A549 (cell line): ENCODE measurements at regions not wholly inside any gene's neighbourhood (a gene's known extent, or its start where the extent isn't known, plus 50 kb on each side); places are given as distances from the start of the nearest gene placed in this dataset.

Experiments used
- ATAC-seq, 2 experiments: fragments of 200-7000 bp in 1 of 2; fragments of >200 bp in 1 of 2; cut with Nextera tagmentation in 1 of 2; cut with Tn5 transposase in 1 of 2; 3 replicates each; pipeline versions ENCODE4 v1.8.0 to v1.9.1; 2018 to 2020; ENCODE audit warnings: mild to moderate bottlenecking in 1 of 2, moderate library complexity in 1 of 2
- CTCF ChIA-PET: fragments of 300-600 bp; sonication (Branson Sonifier 250); formaldehyde crosslinking; extraction: SDS; loops from one replicate; lab custom pipeline; 2021; ENCODE audit warnings: antibody characterized with exemption, inconsistent platforms; lab: Yijun Ruan, JAX
- POLR2A ChIA-PET: fragments of 350-600 bp; formaldehyde crosslinking; extraction: SDS; loops from one replicate; lab custom pipeline; 2021; ENCODE audit warnings: antibody characterized with exemption, inconsistent platforms; lab: Yijun Ruan, JAX
- DNase-seq, 2 experiments: peaks; one replicate each; pipeline versions ENCODE4 v3.0.0 to v3.0.0-alpha.2; 2011 to 2016; ENCODE audit warnings: low read depth in 1 of 2, low spot score in 1 of 2
- FAIRE-seq: peaks from 2 replicates; lab custom pipeline; 2011; peaks lifted over from hg19 to GRCh38; lab: Jason Lieb, UNC
- H3K27ac ChIP-seq, 2 experiments: fragments of >200 bp; sonication (Bioruptor Twin); formaldehyde crosslinking; 3 replicates each; pipeline ENCODE4 v1.5.1; 2016 to 2017
- H3K4me1 ChIP-seq: fragments of >200 bp; sonication (Bioruptor Twin); formaldehyde crosslinking; 3 replicates; pipeline ENCODE4 v1.6.1; 2016
- H3K4me2 ChIP-seq: fragments of >200 bp; sonication (Bioruptor Twin); formaldehyde crosslinking; 3 replicates; pipeline ENCODE4 v1.6.1; 2016
- H3K4me3 ChIP-seq: fragments of >200 bp; sonication (Bioruptor Twin); formaldehyde crosslinking; 3 replicates; pipeline ENCODE4 v1.5.1; 2016
- H3K9me3 ChIP-seq: fragments of >200 bp; sonication (Bioruptor Twin); formaldehyde crosslinking; 3 replicates; pipeline ENCODE4 v1.6.1; 2016
- BHLHE40 ChIP-seq: IDR thresholded peaks from 2 replicates; pipeline ENCODE4 v1.6.1; 2012; ENCODE audit warnings: low read depth, low read length, inconsistent platforms
- CEBPB ChIP-seq, 2 experiments: fragments of >200 bp in 1 of 2; sonication (Bioruptor Twin) in 1 of 2; formaldehyde crosslinking in 1 of 2; IDR thresholded peaks; 2 replicates each; pipeline ENCODE4 v1.6.1; 2012 to 2016
- CHD2 ChIP-seq: fragments of 150-350 bp; IDR thresholded peaks from 2 replicates; pipeline ENCODE4 v1.6.1; 2014; ENCODE audit warnings: low read length; ENCODE audit not compliant: partially characterized antibody
- CHD4 ChIP-seq: fragments of 200-600 bp; sonication (generic); IDR thresholded peaks from 2 replicates; pipeline ENCODE4 v1.6.1; 2016; ENCODE audit warnings: antibody characterized with exemption, mild to moderate bottlenecking, borderline replicate concordance
- CTCF ChIP-seq: fragments of >200 bp; sonication (Bioruptor Twin); formaldehyde crosslinking; IDR thresholded peaks from 3 replicates; pipeline ENCODE4 v1.5.1; 2016
- EHF ChIP-seq: fragments of 250-450 bp; sonication (Bioruptor Pico); IDR thresholded peaks from 2 replicates; pipeline ENCODE4 v1.5.0; 2020; ENCODE audit warnings: mild to moderate bottlenecking
- EHMT2 ChIP-seq: fragments of 200-600 bp; sonication (generic); IDR thresholded peaks from 2 replicates; pipeline ENCODE4 v1.6.1; 2016; ENCODE audit warnings: antibody characterized with exemption, low read depth, mild to moderate bottlenecking, moderate library complexity
- EP300 ChIP-seq, 2 experiments: fragments of >200 bp; sonication (Bioruptor Twin); formaldehyde crosslinking; IDR thresholded peaks; 2 replicates in 1 of 2; 3 replicates in 1 of 2; pipeline ENCODE4 v1.6.1; 2016 to 2017
- ESRRA ChIP-seq: fragments of 150-350 bp; IDR thresholded peaks from 2 replicates; pipeline ENCODE4 v1.6.1; 2014; ENCODE audit warnings: mild to moderate bottlenecking, low read length, borderline replicate concordance
- GATA3 ChIP-seq: IDR thresholded peaks from 2 replicates; pipeline ENCODE4 v1.6.1; 2012; ENCODE audit warnings: borderline replicate concordance
- HDAC2 ChIP-seq: fragments of 200-600 bp; sonication (generic); IDR thresholded peaks from 2 replicates; pipeline ENCODE4 v1.6.1; 2016
- HEYL ChIP-seq: fragments of 250-450 bp; sonication (Bioruptor Pico); IDR thresholded peaks from 2 replicates; pipeline ENCODE4 v1.8.0; 2021; ENCODE audit warnings: mild to moderate bottlenecking, moderate library complexity
- HOXA7 ChIP-seq: fragments of 250-450 bp; sonication (Bioruptor Pico); IDR thresholded peaks from 2 replicates; pipeline ENCODE4 v1.5.0; 2020; ENCODE audit warnings: mild to moderate bottlenecking, moderate library complexity
- KDM1A ChIP-seq: fragments of 200-600 bp; sonication (generic); IDR thresholded peaks from 2 replicates; pipeline ENCODE4 v1.6.1; 2016; ENCODE audit warnings: low read depth, mild to moderate bottlenecking
- MAFK ChIP-seq: fragments of 450-650 bp; IDR thresholded peaks from 2 replicates; pipeline ENCODE4 v1.6.1; 2014; ENCODE audit not compliant: partially characterized antibody
- MAZ ChIP-seq: fragments of 150-350 bp; IDR thresholded peaks from 2 replicates; pipeline ENCODE4 v1.6.1; 2014; ENCODE audit warnings: antibody characterized with exemption, low read depth, low read length, borderline replicate concordance
- NFE2L2 ChIP-seq: fragments of 150-350 bp; conservative IDR thresholded peaks from 2 replicates; pipeline ENCODE4 v1.6.1; 2014; ENCODE audit warnings: low read length
- NR3C1 ChIP-seq: fragments of >200 bp; sonication (Bioruptor Twin); formaldehyde crosslinking; IDR thresholded peaks from 3 replicates; pipeline ENCODE4 v1.6.1; 2017
- PHF8 ChIP-seq: fragments of 200-600 bp; sonication (generic); IDR thresholded peaks from 2 replicates; pipeline ENCODE4 v1.6.1; 2016; ENCODE audit warnings: low read depth, mild to moderate bottlenecking, antibody characterized with exemption, moderate library complexity, borderline replicate concordance
- POLR2A ChIP-seq: IDR thresholded peaks from 2 replicates; pipeline ENCODE4 v1.6.1; 2012; ENCODE audit warnings: mild to moderate bottlenecking, low read length
- RAD21 ChIP-seq, 2 experiments: fragments of >200 bp in 1 of 2; sonication (Bioruptor Twin) in 1 of 2; formaldehyde crosslinking in 1 of 2; IDR thresholded peaks in 1 of 2; conservative IDR thresholded peaks in 1 of 2; 2 replicates in 1 of 2; 3 replicates in 1 of 2; pipeline ENCODE4 v1.6.1; 2012 to 2018; ENCODE audit warnings: inconsistent platforms in 1 of 2
- RARB ChIP-seq: fragments of 250-450 bp; sonication (Bioruptor Pico); IDR thresholded peaks from 2 replicates; pipeline ENCODE4 v1.8.0; 2021; ENCODE audit warnings: mild to moderate bottlenecking, moderate library complexity
- SMC3 ChIP-seq: fragments of >200 bp; sonication (Bioruptor Twin); formaldehyde crosslinking; IDR thresholded peaks from 3 replicates; pipeline ENCODE4 v1.6.1; 2018; ENCODE audit warnings: inconsistent platforms
- TFCP2L1 ChIP-seq: fragments of 250-450 bp; sonication (Bioruptor Pico); IDR thresholded peaks from 2 replicates; pipeline ENCODE4 v1.5.0; 2021; ENCODE audit warnings: mild to moderate bottlenecking
- TP53 ChIP-seq: fragments of 250-450 bp; sonication (Bioruptor Pico); IDR thresholded peaks from 2 replicates; pipeline ENCODE4 v1.5.0; 2021; ENCODE audit warnings: mild to moderate bottlenecking, moderate library complexity
- ZFP36 ChIP-seq: fragments of 450-650 bp; IDR thresholded peaks from 2 replicates; pipeline ENCODE4 v1.6.1; 2014; ENCODE audit warnings: borderline replicate concordance; ENCODE audit not compliant: partially characterized antibody
- ZSCAN20 ChIP-seq: fragments of 250-450 bp; sonication (Bioruptor Pico); IDR thresholded peaks from 2 replicates; pipeline ENCODE4 v1.8.0; 2022; ENCODE audit warnings: mild to moderate bottlenecking, moderate library complexity
- WGBS: methylation state at CpG from one replicate; pipeline ENCODE4 v1.1.6; 2017; ENCODE audit errors: missing lambda C conversion rate; 5-methylcytosine and 5-hydroxymethylcytosine counted together
- TF ChIP-seq, protein P1 (sequence below): fragments of 250-450 bp; sonication (Bioruptor Pico); IDR thresholded peaks from 2 replicates; pipeline ENCODE4 v1.5.0; 2020; ENCODE audit warnings: low read depth, mild to moderate bottlenecking, moderate library complexity
- TF ChIP-seq, protein P2 (sequence below): IDR thresholded peaks from 2 replicates; pipeline ENCODE4 v1.6.1; 2012; ENCODE audit warnings: low read depth, borderline replicate concordance

DNA sequence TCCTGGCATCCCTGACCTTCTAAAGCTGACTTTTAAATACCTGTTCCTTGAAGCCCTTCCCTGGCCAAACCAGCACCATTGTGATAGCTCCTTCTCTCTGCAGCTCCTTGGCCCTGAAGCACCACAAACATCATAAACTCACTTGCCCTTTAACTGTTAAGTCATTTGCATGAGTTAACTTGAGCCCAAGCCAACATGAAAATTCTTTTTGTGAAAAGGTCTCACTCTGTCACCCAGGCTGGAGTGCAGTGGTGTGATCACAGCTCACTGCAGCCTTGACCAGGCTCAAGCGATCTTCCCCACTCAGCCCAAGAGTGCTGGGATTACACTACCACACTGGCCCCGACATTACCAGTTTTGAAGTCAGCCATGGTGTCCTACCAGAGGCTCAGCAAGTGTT lies 87.8 kb downstream of the ZIC5 start:
- Histone ChIP-seq H3K4me1 (no peaks in the 10 kb centered on the region), H3K9me3 (no peaks in the 10 kb centered on the region), H3K27ac (no peak overlapping the region), H3K4me2 (no peak overlapping the region), H3K4me3 (no peak overlapping the region)
- 50% methylated on average over 2 of the region's 2 CpGs for WGBS
- ChIA-PET CTCF (interaction anchor here (2.2 kb wide), 2 partner anchors 16 to 32 kb away, joined by 7 to 8 read pairs; no protein-coding TSS in a partner anchor), POLR2A (no interaction called here)
- ATAC-seq, result no peak
- TF ChIP-seq NR3C1 (no peak), ESRRA (no peak), EHMT2 (no peak), KDM1A (no peak), TFCP2L1 (CRISPR knock-in tag) (no peak), MAFK (no peak), RARB (CRISPR knock-in tag) (no peak), CHD2 (no peak), HOXA7 (CRISPR knock-in tag) (no peak), RAD21 (conservative IDR thresholded peaks at IDR 0.05 in 1 of 2, IDR thresholded peaks at IDR 0.05 in 1 of 2) (no peak), EP300 (IDR thresholded peaks at IDR 0.05) (no peak), HEYL (CRISPR knock-in tag) (no peak), GATA3 (no peak), ZSCAN20 (CRISPR knock-in tag) (no peak), CEBPB (IDR thresholded peaks at IDR 0.05) (no peak), POLR2A (no peak), TP53 (no peak), BHLHE40 (no peak), HDAC2 (no peak)
- TF ChIP-seq, protein P1, sequence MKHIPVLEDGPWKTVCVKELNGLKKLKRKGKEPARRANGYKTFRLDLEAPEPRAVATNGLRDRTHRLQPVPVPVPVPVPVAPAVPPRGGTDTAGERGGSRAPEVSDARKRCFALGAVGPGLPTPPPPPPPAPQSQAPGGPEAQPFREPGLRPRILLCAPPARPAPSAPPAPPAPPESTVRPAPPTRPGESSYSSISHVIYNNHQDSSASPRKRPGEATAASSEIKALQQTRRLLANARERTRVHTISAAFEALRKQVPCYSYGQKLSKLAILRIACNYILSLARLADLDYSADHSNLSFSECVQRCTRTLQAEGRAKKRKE (CRISPR knock-in tag), result no peak
- no peak for DNase-seq
- no peak for FAIRE-seq

GRCh38 chr13:99878921-99879610 lies 92.5 kb downstream of the ZIC5 start:
- Histone ChIP-seq H3K9me3 (no peaks in the 10 kb centered on the region), H3K4me3 (no peak overlapping the region), H3K27ac (no peak overlapping the region), H3K4me1 (no peaks in the 10 kb centered on the region), H3K4me2 (no peak overlapping the region)
- ChIA-PET CTCF (no interaction called here), POLR2A (no interaction called here)
- TF ChIP-seq MAZ (no peak), CHD2 (no peak), ESRRA (no peak), PHF8 (no peak), NFE2L2 (no peak), CHD4 (no peak)
- WGBS, result 74% methylated on average over 13 of the region's 13 CpGs
- DNase-seq (no peak), ATAC-seq (no peak), FAIRE-seq (no peak)

GRCh38 chr13:99876651-99877050 lies 94.9 kb downstream of the ZIC5 start:
- ATAC-seq (no peak), DNase-seq (no peak), FAIRE-seq (no peak)
- Histone ChIP-seq H3K4me1 (no peaks in the 10 kb centered on the region), H3K27ac (no peak overlapping the region), H3K4me3 (no peak overlapping the region), H3K9me3 (no peaks in the 10 kb centered on the region), H3K4me2 (no peak overlapping the region)
- ChIA-PET POLR2A (no interaction called here), CTCF (no interaction called here)
- TF ChIP-seq RAD21 (conservative IDR thresholded peaks at IDR 0.05 in 1 of 2, IDR thresholded peaks at IDR 0.05 in 1 of 2) (no peak), EHF (CRISPR knock-in tag) (no peak), ZFP36 (no peak), HEYL (CRISPR knock-in tag) (no peak), BHLHE40 (no peak), CTCF (no peak), KDM1A (no peak), SMC3 (no peak)
- TF ChIP-seq, protein P2, sequence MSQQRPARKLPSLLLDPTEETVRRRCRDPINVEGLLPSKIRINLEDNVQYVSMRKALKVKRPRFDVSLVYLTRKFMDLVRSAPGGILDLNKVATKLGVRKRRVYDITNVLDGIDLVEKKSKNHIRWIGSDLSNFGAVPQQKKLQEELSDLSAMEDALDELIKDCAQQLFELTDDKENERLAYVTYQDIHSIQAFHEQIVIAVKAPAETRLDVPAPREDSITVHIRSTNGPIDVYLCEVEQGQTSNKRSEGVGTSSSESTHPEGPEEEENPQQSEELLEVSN, result no peak
- WGBS, result 60% methylated on average over 4 of the region's 5 CpGs
